Stimulated activated CD4-positive, alpha-beta T cell treated with anti-CD3 and anti-CD28 coated beads, Interleukin-1b, Interleukin-23, amount 100 ng/mL, for 1 hour (primary cell): ENCODE measurements at regions not wholly inside any gene's neighbourhood (a gene's known extent, or its start where the extent isn't known, plus 50 kb on each side); places are given as distances from the start of the nearest gene placed in this dataset.

Source experiments
- DNase-seq, 2 donors: peaks; one replicate each; pipeline ENCODE4 v3.0.0-alpha.2; 2020; ENCODE audit warnings: low read depth in 2 of 2

GRCh38 chr9:107628444-107628843 lies 138.9 kb upstream of the KLF4 start:
- DNase-seq = no peak

DNA sequence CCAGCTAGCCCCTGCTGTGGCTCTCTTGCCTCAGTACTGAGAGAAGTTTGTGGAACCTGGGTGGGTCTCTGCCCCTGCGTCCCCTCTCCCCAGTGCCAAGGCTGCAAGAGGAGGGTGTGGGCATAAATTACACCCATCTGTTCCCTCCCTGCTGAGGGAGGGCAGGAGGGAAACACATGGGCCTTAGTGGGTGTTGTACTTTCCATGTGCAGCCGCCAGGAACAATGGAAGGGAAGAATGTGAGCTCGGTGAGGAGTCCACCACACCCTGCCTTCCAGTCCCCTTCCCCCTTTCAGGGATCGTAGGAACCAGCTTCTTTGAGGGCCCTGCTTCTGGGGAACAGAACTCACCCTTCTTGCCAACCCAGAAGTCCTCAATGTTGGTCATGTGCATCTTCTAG lies 138.2 kb upstream of the KLF4 start:
- DNase-seq = no peak

DNA sequence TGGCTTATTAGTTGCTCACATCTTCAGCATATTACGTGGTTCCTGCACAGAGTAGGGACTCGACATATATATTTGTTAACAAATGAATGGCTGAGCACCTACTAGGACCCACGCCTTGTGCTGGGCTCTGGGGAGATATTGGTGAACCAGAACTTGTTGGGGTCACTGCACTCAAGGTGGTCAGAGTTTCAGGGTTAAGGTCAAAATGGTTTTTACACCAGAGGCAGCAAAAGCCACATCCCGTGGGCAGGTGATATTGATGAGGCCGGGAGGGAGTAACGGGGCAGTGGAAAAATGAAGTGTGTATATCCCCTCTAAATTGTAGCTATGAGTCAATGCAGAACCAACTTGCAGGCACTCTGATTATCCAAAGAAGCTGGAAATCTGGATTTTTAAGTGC lies 136.5 kb upstream of the KLF4 start:
- DNase-seq = no peak

- no peak for DNase-seq
Measured at GRCh38 chr9:107625383-107625984, 135.9 kb upstream of the KLF4 start.

- no peak for DNase-seq
Measured at GRCh38 chr9:107624234-107624948, 134.8 kb upstream of the KLF4 start.

GRCh38 chr9:107621436-107621835 lies 131.9 kb upstream of the KLF4 start:
- DNase-seq = no peak

GRCh38 chr9:107620801-107621200 lies 131.2 kb upstream of the KLF4 start:
- DNase-seq = no peak

- DNase-seq = no peak
Measured at GRCh38 chr9:107620236-107620635, 130.7 kb upstream of the KLF4 start.

DNA sequence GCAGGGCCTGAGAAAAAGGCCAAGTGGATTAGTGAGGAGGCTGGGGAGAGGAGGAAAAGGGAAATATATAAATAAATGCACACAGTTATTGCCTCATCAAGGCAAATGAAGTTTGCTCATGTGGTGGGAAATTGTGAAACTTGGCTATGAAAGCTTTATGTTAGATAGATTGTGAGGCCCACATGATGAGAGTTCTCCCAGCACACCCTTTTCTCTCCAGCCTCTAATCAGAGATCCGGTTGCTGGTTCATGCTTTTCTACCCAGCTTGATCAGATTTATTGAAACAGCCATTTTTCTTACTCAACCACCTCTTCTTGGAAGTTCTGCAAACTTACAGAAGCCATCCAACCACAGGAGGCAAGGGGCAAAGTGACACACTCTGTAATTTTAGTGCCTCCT lies 125.8 kb upstream of the KLF4 start:
- no peak for DNase-seq

DNA sequence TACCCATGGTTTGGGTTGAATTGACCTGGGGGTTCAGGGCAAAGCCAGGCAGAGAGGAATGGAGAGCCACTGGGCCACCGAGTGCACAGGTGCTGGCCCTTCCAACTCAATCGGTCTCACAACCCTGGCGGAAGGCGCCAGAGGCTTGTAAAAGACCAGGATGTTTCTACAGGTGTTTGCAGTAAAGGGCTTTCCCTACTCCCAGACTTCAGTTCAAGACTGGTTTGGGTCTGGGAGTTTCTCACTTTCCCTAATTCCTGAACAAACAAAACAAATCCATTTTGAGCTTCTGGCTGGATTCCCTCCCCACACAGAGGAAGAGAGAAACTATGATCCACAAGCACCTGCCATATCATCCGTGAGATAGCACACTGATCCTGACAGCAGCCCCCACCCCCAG lies 125.2 kb upstream of the KLF4 start:
- DNase-seq = no peak

- no peak for DNase-seq
Measured at GRCh38 chr9:107613321-107613720, 123.8 kb upstream of the KLF4 start.

DNA sequence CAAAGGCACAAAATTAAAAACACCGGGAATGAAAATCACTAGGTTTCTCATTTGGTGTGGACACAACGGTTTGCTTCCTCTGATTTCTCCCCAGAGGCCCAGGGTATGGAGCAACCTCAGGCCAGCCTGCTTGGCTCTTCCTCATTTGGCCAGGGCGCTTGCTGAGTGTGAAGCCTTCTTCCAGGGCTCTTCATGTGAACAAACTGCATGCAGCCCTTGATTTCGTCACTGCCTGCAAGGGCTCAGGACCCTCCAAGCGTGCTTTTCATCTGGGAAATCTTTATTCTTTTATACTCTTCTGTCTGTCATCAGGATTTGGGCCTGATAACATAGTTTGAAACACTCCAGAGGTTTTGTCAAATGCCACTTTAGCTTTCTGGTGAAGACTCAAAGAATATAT lies 122.6 kb upstream of the KLF4 start:
- no peak for DNase-seq

GRCh38 chr9:107609547-107609946 lies 120.0 kb upstream of the KLF4 start:
- DNase-seq = no peak

- DNase-seq = no peak
Measured at GRCh38 chr9:107606149-107606790, 116.7 kb upstream of the KLF4 start.

DNA sequence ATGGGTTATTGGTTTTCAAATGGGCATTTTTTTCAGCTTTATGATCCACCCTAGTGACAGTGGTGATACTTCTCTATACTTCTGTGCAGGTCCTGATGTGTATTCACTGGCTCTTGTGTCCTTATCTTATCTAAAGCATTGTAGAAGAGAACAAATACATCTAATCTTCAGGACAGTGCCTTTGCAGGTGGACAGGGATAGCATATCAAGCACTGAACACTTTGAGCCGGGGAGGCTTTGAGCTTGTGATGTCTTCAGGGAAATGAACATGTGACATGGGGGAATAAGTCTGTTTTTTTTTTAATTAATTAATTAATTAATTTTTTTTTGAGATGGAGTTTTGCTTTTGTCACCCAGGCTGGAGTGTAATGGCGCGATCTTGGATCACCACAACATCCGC lies 115.5 kb upstream of the KLF4 start:
- no peak for DNase-seq

DNA sequence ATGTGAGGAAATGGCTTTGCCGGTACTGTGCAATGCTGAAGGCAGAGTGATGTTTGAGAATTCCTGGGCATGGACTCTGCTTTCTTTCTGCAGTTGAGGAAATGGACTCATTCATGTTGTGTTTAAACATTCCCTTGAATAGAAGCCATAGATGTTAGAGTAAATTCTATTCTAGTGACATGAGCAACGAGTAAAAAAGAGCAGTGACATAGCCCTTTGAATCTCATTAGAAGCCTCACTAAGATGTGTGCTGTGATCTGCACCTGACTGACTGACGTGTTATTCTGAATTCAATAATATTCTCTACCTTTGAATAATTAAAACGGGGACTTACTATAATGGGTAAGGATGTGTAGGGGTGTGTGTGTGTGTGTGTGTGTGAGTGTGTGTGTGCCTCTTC lies 113.7 kb upstream of the KLF4 start:
- no peak for DNase-seq

DNA sequence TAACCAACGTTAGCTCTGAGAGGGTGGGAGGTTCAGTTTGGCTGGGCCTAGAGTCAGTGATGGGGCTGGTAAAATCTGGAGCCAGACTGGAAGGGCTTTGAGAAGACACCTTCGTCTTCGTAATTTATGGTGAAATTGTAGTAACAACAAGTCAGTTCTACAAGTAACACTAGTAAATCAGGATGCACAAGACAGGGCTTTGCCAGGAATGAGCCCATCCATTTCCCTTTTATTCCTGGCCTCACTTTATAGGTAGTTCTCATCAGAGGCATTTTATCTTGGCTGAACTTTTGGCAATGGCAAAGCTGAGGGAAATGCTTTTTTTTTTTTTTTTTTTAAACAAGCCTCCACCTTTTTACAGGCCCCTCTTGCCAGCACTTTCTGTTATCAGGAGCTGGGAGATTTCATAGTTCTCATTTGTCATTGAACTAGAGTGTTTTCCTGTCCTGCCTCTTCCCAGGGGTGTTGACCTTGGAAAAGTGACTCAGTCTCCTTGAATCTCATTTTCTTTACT lies 110.5 kb upstream of the KLF4 start:
- DNase-seq = no peak

DNA sequence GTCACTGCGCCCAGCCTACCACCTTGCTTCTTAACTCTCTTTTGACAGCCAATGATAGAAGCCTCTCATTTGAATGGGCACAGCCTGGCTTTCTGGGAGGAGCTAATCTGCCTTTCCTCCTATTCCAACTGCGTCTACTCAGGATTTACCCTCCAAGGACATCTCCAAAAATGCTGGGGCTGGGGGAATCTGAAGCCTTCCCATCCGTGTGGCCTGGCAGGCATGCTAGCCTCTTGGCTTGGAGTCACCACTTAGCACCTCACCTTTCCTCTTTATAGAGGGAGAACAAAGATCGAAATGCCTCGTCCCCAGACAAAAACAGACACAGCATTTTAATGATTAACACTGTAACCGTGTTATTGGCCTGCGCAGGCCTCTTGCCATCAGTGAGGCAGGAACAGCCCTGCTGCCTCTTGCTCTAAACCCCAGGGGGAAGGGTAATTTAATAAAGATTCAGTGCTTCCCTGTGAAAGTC lies 108.2 kb upstream of the KLF4 start:
- no peak for DNase-seq

DNA sequence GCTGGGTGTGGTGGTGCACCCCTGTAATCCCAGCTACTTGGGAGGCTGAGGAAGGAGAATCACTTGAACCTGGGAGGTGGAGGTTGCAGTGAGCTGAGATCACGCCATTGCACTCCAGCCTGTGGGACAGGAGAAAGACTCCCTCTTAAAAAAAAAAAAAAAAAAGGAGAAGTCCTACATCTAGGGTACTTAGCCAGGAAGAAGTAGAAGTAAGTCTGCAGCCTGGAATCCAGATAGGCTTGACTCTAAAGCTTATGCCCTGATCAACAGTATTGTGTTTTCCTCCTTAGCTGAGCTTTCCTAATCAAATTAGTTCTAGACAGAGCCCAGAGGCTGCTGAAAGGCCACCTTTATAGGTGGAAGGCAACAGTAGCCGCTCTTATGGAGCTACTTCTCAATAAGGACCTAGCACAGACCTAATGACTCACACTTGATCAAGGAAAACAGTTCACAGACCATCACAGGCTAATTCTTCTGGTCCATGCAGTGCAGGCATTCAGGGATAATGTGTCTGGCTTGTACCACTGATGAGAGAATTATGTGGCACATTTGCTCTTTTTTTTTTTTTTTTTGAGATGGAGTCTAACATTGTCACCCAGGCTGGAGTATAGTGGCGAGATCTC lies 105.5 kb upstream of the KLF4 start:
- DNase-seq = no peak

DNA sequence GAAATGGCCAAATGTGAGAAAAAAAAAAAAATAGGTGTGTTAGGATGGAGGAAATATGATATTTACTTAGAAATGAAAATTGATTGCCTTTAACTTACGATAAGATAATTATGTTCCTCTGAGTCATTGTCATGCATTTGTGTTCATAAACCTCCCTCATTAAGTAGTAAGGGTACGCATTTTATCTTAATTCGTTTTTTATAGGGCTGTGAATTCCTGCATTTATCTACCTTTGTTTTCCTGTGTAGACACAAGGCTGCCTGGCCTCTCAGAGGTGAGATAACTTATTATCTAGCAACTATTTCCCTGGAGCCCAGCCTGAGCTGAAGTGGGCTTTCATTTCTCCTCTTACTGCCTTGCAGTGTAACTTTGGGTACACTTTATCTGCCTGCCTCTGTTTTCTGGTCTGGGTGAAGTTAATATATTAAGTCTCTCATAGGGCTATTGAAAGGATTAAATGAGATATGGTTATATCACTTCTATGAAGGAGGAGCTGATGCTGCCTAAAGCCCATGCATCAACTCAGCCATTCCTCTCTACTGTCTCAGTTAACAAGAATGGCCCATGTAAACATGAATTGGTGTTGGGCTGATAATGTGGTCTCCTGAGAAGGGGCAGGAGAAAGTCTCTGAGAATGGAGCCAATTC lies 103.8 kb upstream of the KLF4 start:
- no peak for DNase-seq

DNA sequence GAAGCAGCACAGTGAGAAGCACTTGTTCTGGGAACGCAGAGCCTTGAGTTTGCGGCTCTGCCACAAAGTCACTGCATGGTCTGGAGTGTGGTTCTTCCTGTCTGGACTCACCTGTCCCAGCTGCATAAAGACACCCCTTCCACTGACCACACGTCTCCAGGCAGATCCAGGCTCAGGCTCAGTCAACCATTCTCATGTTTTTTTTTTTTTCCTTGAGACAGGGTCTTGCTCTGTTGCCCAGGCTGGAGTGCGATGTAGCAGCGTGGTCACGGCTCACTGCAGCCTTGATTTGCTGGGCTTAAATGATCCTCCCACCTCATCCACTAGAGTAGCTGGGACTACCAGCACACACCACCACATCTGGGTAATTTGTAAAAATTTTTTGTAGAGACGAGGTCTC lies 102.9 kb upstream of the KLF4 start:
- DNase-seq = no peak

GRCh38 chr9:107591781-107592180 lies 102.2 kb upstream of the KLF4 start:
- no peak for DNase-seq
